ENCODE measurements at regions not wholly inside any gene's neighbourhood (a gene's known extent, or its start where the extent isn't known, plus 50 kb on each side); places are given as distances from the start of the nearest gene placed in this dataset.

DNA sequence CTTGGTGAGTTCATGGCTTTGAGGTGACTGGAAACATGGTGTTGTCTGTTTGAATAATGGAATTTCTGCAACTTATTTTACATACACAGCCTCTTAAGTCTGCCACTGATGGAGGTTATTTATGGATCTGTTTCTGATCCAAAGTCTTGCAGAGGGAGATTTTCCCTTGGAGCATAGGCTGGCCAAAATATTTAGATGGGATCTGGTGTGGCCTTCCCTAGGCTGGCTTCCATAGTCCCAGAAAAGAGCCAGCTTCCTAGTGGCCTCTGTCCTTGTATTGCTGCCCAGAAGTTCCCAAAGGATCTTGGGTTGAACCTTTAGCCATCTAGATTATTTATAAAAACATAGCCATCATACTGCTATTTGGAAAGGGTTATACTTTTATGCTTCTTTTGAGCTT lies 491.1 kb upstream of the RGS6 start:
- H3K9me3 ChIP-seq (ENCODE audit: insufficient read depth, low read depth, low read length), result no peaks in the 10 kb centered on the region
- H3K4me3 ChIP-seq (ENCODE audit: low read length, poor library complexity, severe bottlenecking), result no peak overlapping the region
- no peaks in the 10 kb centered on the region for H3K27me3 ChIP-seq (ENCODE audit: insufficient read depth, low read length, poor library complexity, severe bottlenecking)
- H3K9me2 ChIP-seq (replicated peaks; ENCODE audit: low read depth, low read length), result no peaks in the 10 kb centered on the region
- H3K9ac ChIP-seq (ENCODE audit: low read depth, low read length, poor library complexity, severe bottlenecking), result no peak overlapping the region
- H3K36me3 ChIP-seq (ENCODE audit: insufficient read depth, low read length), result no peaks in the 10 kb centered on the region
- no peak overlapping the region for H2AFZ ChIP-seq (ENCODE audit: low read length)
- H4K20me1 ChIP-seq (ENCODE audit: insufficient read depth, low read length, poor library complexity, severe bottlenecking), result no peaks in the 10 kb centered on the region
- peaks cover 22% of the 10 kb centered on the region for H3K4me1 ChIP-seq (ENCODE audit: insufficient read depth, low read length, poor library complexity, severe bottlenecking)
- no peak for TF ChIP-seq EZH2phosphoT487 (IDR thresholded peaks at IDR 0.05; ENCODE audit: borderline replicate concordance)
- TF ChIP-seq, protein P1, sequence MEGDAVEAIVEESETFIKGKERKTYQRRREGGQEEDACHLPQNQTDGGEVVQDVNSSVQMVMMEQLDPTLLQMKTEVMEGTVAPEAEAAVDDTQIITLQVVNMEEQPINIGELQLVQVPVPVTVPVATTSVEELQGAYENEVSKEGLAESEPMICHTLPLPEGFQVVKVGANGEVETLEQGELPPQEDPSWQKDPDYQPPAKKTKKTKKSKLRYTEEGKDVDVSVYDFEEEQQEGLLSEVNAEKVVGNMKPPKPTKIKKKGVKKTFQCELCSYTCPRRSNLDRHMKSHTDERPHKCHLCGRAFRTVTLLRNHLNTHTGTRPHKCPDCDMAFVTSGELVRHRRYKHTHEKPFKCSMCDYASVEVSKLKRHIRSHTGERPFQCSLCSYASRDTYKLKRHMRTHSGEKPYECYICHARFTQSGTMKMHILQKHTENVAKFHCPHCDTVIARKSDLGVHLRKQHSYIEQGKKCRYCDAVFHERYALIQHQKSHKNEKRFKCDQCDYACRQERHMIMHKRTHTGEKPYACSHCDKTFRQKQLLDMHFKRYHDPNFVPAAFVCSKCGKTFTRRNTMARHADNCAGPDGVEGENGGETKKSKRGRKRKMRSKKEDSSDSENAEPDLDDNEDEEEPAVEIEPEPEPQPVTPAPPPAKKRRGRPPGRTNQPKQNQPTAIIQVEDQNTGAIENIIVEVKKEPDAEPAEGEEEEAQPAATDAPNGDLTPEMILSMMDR (conservative IDR thresholded peaks at IDR 0.05; ENCODE audit: low read length), result no peak
- no peaks in the 10 kb centered on the region for H3F3A ChIP-seq (ENCODE audit: low read depth)
- peaks cover 78% of the 10 kb centered on the region for H3K79me2 ChIP-seq (ENCODE audit: insufficient read depth, low read length)
- no peak overlapping the region for H3K4me2 ChIP-seq (ENCODE audit: low read depth, low read length, poor library complexity, severe bottlenecking)

- Histone ChIP-seq H3K27me3 (ENCODE audit: insufficient read depth, low read length, poor library complexity, severe bottlenecking) (no peaks in the 10 kb centered on the region), H3K9ac (ENCODE audit: low read depth, low read length, poor library complexity, severe bottlenecking) (no peak overlapping the region), H2AFZ (ENCODE audit: low read length) (no peak overlapping the region), H3K9me2 (replicated peaks; ENCODE audit: low read depth, low read length) (no peaks in the 10 kb centered on the region), H3K4me2 (ENCODE audit: low read depth, low read length, poor library complexity, severe bottlenecking) (no peak overlapping the region), H3K79me2 (ENCODE audit: insufficient read depth, low read length) (peaks cover 76% of the 10 kb centered on the region), H3F3A (ENCODE audit: low read depth) (no peaks in the 10 kb centered on the region), H3K9me3 (ENCODE audit: insufficient read depth, low read depth, low read length) (no peaks in the 10 kb centered on the region), H3K4me1 (ENCODE audit: insufficient read depth, low read length, poor library complexity, severe bottlenecking) (peaks cover 20% of the 10 kb centered on the region), H4K20me1 (ENCODE audit: insufficient read depth, low read length, poor library complexity, severe bottlenecking) (no peaks in the 10 kb centered on the region), H3K4me3 (ENCODE audit: low read length, poor library complexity, severe bottlenecking) (no peak overlapping the region), H3K36me3 (ENCODE audit: insufficient read depth, low read length) (no peaks in the 10 kb centered on the region)
- no peak for TF ChIP-seq EZH2phosphoT487 (IDR thresholded peaks at IDR 0.05; ENCODE audit: borderline replicate concordance)
- TF ChIP-seq, protein P1 (conservative IDR thresholded peaks at IDR 0.05; ENCODE audit: low read length), result no peak
Measured at GRCh38 chr14:71444030-71444822, 488.0 kb upstream of the RGS6 start.

DNA sequence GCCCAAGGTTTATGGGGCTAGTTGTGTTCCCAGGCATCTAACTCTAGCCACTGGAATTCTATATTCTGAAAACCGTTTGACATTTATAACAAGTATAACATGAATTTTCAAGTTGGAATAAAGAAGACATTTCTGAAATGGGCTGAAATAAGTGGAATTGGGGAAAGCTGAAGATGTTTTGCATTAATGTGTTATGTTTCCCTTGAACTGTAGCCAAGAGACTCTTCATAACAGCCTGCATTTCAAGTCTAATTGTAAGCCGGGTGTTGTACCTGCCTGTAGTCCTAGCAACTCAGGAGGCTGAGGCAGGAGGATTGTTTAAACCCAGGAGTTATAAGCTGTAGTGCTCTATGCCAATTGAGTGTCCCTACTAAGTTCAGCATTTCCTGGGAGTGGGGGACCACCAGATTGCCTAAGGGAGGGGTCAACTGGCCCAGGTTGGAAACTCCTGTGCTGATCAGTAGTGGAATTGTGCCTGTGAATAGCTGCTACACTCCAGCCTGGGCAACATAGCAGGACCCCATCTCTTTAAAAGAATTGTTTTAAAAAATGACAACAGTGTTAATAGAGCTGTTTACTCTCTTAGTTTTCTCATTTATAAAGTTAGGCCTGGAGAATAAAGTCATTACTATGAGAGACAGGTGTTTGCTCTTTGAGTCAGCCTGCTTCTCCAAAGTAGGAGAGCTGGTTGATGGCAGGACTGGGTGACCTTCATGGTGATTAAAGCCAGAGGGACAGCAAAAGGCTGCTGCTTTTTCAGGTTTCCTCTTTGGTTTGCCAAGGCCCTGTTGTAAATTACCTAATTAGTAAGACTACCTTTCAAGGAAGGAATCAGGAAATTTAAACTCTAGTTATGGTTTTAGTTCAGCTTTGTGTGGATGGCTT lies 483.6 kb upstream of the RGS6 start:
- no peaks in the 10 kb centered on the region for H3F3A ChIP-seq (ENCODE audit: low read depth)
- no peaks in the 10 kb centered on the region for H3K9me2 ChIP-seq (replicated peaks; ENCODE audit: low read depth, low read length)
- H3K9ac ChIP-seq (ENCODE audit: low read depth, low read length, poor library complexity, severe bottlenecking), result no peak overlapping the region
- no peaks in the 10 kb centered on the region for H3K27me3 ChIP-seq (ENCODE audit: insufficient read depth, low read length, poor library complexity, severe bottlenecking)
- no peaks in the 10 kb centered on the region for H3K9me3 ChIP-seq (ENCODE audit: insufficient read depth, low read depth, low read length)
- H4K20me1 ChIP-seq (ENCODE audit: insufficient read depth, low read length, poor library complexity, severe bottlenecking), result peaks cover 4% of the 10 kb centered on the region
- no peaks in the 10 kb centered on the region for H3K36me3 ChIP-seq (ENCODE audit: insufficient read depth, low read length)
- peaks cover 14% of the 10 kb centered on the region for H3K4me1 ChIP-seq (ENCODE audit: insufficient read depth, low read length, poor library complexity, severe bottlenecking)
- H2AFZ ChIP-seq (ENCODE audit: low read length), result no peak overlapping the region
- TF ChIP-seq, protein P1 (conservative IDR thresholded peaks at IDR 0.05; ENCODE audit: low read length), result no peak
- TF ChIP-seq EZH2phosphoT487 (IDR thresholded peaks at IDR 0.05; ENCODE audit: borderline replicate concordance), result no peak
- H3K4me3 ChIP-seq (ENCODE audit: low read length, poor library complexity, severe bottlenecking), result no peak overlapping the region
- no peak overlapping the region for H3K4me2 ChIP-seq (ENCODE audit: low read depth, low read length, poor library complexity, severe bottlenecking)
- H3K79me2 ChIP-seq (ENCODE audit: insufficient read depth, low read length), result peaks cover 73% of the 10 kb centered on the region

All from Loucy (cell line).